Mesenchymal stem cell (in vitro differentiated cells and primary cell): ENCODE measurements at regions not wholly inside any gene's neighbourhood (a gene's known extent, or its start where the extent isn't known, plus 50 kb on each side); places are given as distances from the start of the nearest gene placed in this dataset.

Experiments
- DNase-seq: peaks from one replicate; pipeline ENCODE4 v3.0.0-alpha.2; 2013
- H2AFZ ChIP-seq: one replicate; pipeline ENCODE4 v1.6.1; 2013; ENCODE audit warnings: low read depth, mild to moderate bottlenecking, control low read depth, inconsistent platforms, low read length, moderate library complexity
- H2AK5ac ChIP-seq: 2 replicates; pipeline ENCODE4 v1.6.1; 2013; ENCODE audit warnings: low read length, moderate library complexity, mild to moderate bottlenecking, inconsistent platforms; ENCODE audit not compliant: severe bottlenecking
- H2BK120ac ChIP-seq: one replicate; pipeline ENCODE4 v1.6.1; 2013; ENCODE audit warnings: low read depth, mild to moderate bottlenecking, inconsistent platforms, low read length, moderate library complexity
- H2BK12ac ChIP-seq, 2 experiments: one replicate each; pipeline ENCODE4 v1.6.1; 2013; ENCODE audit warnings: inconsistent platforms in 2 of 2, low read length in 2 of 2, mild to moderate bottlenecking in 2 of 2, moderate library complexity in 2 of 2, control low read depth in 1 of 2
- H2BK15ac ChIP-seq: one replicate; pipeline ENCODE4 v1.6.1; 2013; ENCODE audit warnings: mild to moderate bottlenecking, low read depth, inconsistent platforms; ENCODE audit not compliant: poor library complexity, severe bottlenecking
- H2BK5ac ChIP-seq: 2 replicates; pipeline ENCODE4 v1.6.1; 2013; ENCODE audit warnings: low read depth, mild to moderate bottlenecking, low read length, control low read depth, inconsistent platforms; ENCODE audit not compliant: poor library complexity, severe bottlenecking
- H3K14ac ChIP-seq, 2 experiments: one replicate each; pipeline ENCODE4 v1.6.1; 2013; ENCODE audit warnings: inconsistent platforms in 2 of 2, low read length in 2 of 2, control low read depth in 1 of 2, mild to moderate bottlenecking in 1 of 2, moderate library complexity in 1 of 2
- H3K18ac ChIP-seq, 2 experiments: one replicate each; pipeline ENCODE4 v1.6.1; 2013; ENCODE audit warnings: inconsistent platforms in 2 of 2, low read length in 2 of 2, control low read depth in 1 of 2, low read depth in 1 of 2, mild to moderate bottlenecking in 1 of 2
- H3K23ac ChIP-seq, 2 experiments: one replicate each; pipeline ENCODE4 v1.6.1; 2013; ENCODE audit warnings: inconsistent platforms in 2 of 2, low read length in 2 of 2, mild to moderate bottlenecking in 2 of 2, moderate library complexity in 2 of 2, control low read depth in 1 of 2
- H3K27ac ChIP-seq: 2 replicates; pipeline ENCODE4 v1.5.1; 2013; ENCODE audit warnings: mild to moderate bottlenecking, moderate library complexity, low read length, control low read depth, inconsistent platforms; ENCODE audit not compliant: poor library complexity, severe bottlenecking
- H3K27me3 ChIP-seq, 2 experiments: 2 replicates each; pipeline versions ENCODE4 v1.6.1 to v1.7.0; 2013; ENCODE audit warnings: low read length in 2 of 2, mild to moderate bottlenecking in 2 of 2, moderate library complexity in 2 of 2, control low read depth in 1 of 2, inconsistent platforms in 1 of 2; ENCODE audit not compliant: control insufficient read depth in 1 of 2, insufficient read depth in 1 of 2
- H3K36me3 ChIP-seq, 2 experiments: 2 replicates each; pipeline versions ENCODE4 v1.6.1 to v1.7.0; 2013; ENCODE audit warnings: low read length in 2 of 2, control low read depth in 1 of 2, inconsistent platforms in 1 of 2, low read depth in 1 of 2, mild to moderate bottlenecking in 1 of 2; ENCODE audit not compliant: insufficient read depth in 2 of 2, control insufficient read depth in 1 of 2
- H3K4ac ChIP-seq, 2 experiments: one replicate each; pipeline ENCODE4 v1.6.1; 2013; ENCODE audit warnings: inconsistent platforms in 2 of 2, low read length in 2 of 2, mild to moderate bottlenecking in 2 of 2, moderate library complexity in 2 of 2, control low read depth in 1 of 2, low read depth in 1 of 2
- H3K4me1 ChIP-seq: 2 replicates; pipeline ENCODE4 v1.6.1; 2013; ENCODE audit warnings: low read depth, low read length, control low read depth; ENCODE audit not compliant: control insufficient read depth, insufficient read depth
- H3K4me2 ChIP-seq: 2 replicates; pipeline ENCODE4 v1.6.1; 2013; ENCODE audit warnings: low read length, mild to moderate bottlenecking, inconsistent platforms; ENCODE audit not compliant: poor library complexity, severe bottlenecking
- H3K4me3 ChIP-seq, 2 experiments: 2 replicates each; pipeline versions ENCODE4 v1.5.1 to v1.7.0; 2013; ENCODE audit warnings: low read length in 2 of 2, mild to moderate bottlenecking in 2 of 2, control low read depth in 1 of 2, low read depth in 1 of 2; ENCODE audit not compliant: insufficient read depth in 1 of 2
- H3K79me1 ChIP-seq: replicated peaks from 2 replicates; pipeline ENCODE4 v1.6.1; 2013; ENCODE audit warnings: mild to moderate bottlenecking, control low read depth, low read length, inconsistent platforms; ENCODE audit not compliant: poor library complexity, severe bottlenecking
- H3K9ac ChIP-seq: 2 replicates; pipeline ENCODE4 v1.7.0; 2013; ENCODE audit warnings: mild to moderate bottlenecking, low read length, moderate library complexity
- H3K9me3 ChIP-seq: 2 replicates; pipeline ENCODE4 v1.7.0; 2013; ENCODE audit warnings: mild to moderate bottlenecking, low read length; ENCODE audit not compliant: control insufficient read depth
- H4K8ac ChIP-seq: one replicate; pipeline ENCODE4 v1.6.1; 2013; ENCODE audit warnings: inconsistent platforms, mild to moderate bottlenecking, low read length, moderate library complexity
- H4K91ac ChIP-seq: one replicate; pipeline ENCODE4 v1.6.1; 2013; ENCODE audit warnings: mild to moderate bottlenecking, low read length, inconsistent platforms
- WGBS: methylation state at CpG from one replicate; pipeline ENCODE4 v1.1.7; 2013; ENCODE audit warnings: mixed read lengths; 5-methylcytosine and 5-hydroxymethylcytosine counted together

DNA sequence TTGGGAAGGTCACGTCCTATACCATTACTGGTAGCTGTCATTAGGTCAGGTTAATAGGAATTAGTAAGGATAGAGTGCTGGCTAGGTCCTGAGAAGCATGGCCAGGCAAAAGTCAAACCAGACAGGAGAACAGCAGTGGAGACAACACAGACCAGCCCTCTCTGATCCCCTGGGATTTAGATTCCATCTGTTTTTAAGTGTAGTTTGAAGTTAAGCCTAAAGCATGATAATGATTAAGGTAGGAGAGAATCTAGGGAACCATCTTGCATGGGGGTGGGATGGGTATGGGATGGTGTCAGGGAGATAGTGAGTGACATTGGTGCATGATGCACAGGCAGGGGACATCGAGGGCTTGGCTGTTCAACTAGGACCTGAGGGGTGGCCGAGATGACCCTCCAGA, 96.6 kb downstream of the MYCN start:
- H3K4me1 ChIP-seq, result no peaks in the 10 kb centered on the region
- no peaks in the 10 kb centered on the region for H3K79me1 ChIP-seq
- no peak overlapping the region for H2BK15ac ChIP-seq
- no peak overlapping the region for H3K4me3 ChIP-seq
- H2BK12ac ChIP-seq, result no peak overlapping the region
- H4K8ac ChIP-seq, result no peak overlapping the region
- H3K23ac ChIP-seq, result no peak overlapping the region
- no peak overlapping the region for H3K18ac ChIP-seq
- no peak overlapping the region for H3K9ac ChIP-seq
- H3K9me3 ChIP-seq, result no peaks in the 10 kb centered on the region
- no peak overlapping the region for H3K4ac ChIP-seq
- no peak overlapping the region for H4K91ac ChIP-seq
- peaks cover 4 to 5% of the 10 kb centered on the region in 2 experiments for H3K27me3 ChIP-seq
- 73% methylated on average over 3 of the region's 3 CpGs for WGBS
- H2AK5ac ChIP-seq, result no peak overlapping the region
- no peak for DNase-seq
- H2BK120ac ChIP-seq, result no peak overlapping the region
- H3K4me2 ChIP-seq, result no peak overlapping the region
- no peak overlapping the region for H2AFZ ChIP-seq
- no peaks in the 10 kb centered on the region for H3K36me3 ChIP-seq
- no peak overlapping the region for H2BK5ac ChIP-seq
- no peak overlapping the region for H3K27ac ChIP-seq
- no peak overlapping the region for H3K14ac ChIP-seq

DNA sequence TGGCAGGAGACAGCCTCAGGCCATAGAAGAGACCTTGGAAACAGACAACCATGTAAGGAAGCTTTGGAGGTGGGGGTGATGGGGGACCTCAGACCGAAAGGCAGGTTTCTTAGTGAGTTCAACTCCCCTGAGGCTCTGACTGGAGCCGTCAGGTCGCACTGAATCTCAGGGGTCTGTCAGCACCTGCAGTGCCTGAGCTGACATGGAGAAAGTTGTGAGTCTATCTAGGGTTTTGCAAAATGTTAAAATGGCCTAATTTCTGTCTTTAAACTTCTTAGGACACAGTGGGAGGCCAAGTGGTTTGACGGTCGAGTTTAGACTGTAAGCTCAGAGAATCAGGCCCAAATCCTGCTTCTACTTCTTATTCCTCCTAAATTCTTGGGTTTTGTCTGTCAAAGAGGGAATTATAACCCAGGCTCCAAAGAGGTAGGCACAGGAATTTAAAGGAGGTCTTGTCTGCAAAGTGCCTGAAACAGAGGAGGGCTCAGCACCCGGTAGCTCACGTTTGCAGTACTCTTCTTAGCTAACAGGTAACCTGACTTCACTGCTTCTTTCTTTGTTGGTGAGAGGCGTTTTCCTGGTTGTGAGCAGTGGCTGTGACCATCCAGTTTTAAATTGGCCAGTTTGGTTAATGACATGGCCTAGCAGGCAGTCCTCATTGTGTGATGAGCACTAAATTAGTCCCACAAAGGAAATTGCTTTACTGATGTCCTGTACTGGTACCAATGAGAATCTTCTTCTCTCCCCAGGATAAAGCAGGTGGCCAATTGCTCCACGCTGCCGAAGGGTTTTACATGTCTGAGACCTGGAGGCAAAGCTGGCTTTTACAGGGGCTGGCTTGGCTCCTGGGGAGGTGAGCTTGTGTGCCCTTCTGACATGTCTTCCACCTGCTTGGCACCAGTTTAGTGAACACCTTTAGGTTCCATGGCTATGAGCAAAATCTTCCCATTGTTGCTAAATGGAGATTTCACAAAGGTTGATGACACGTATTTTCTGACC, 95.7 kb downstream of the MYCN start:
- Histone ChIP-seq H3K27me3 (peaks cover 4 to 5% of the 10 kb centered on the region in 2 experiments), H3K4me2 (no peak overlapping the region), H3K23ac (no peak overlapping the region), H3K4me1 (no peaks in the 10 kb centered on the region), H4K8ac (no peak overlapping the region), H2BK12ac (no peak overlapping the region), H2BK120ac (no peak overlapping the region), H3K9ac (no peak overlapping the region), H3K14ac (no peak overlapping the region), H3K18ac (no peak overlapping the region), H3K4ac (no peak overlapping the region), H2BK15ac (no peak overlapping the region), H3K9me3 (no peaks in the 10 kb centered on the region), H4K91ac (no peak overlapping the region), H3K27ac (no peak overlapping the region), H2AK5ac (no peak overlapping the region), H3K4me3 (no peak overlapping the region), H3K79me1 (no peaks in the 10 kb centered on the region), H2AFZ (no peak overlapping the region), H2BK5ac (no peak overlapping the region), H3K36me3 (no peaks in the 10 kb centered on the region)
- WGBS, result 73% methylated on average over 11 of the region's 11 CpGs
- DNase-seq, result no peak

DNA sequence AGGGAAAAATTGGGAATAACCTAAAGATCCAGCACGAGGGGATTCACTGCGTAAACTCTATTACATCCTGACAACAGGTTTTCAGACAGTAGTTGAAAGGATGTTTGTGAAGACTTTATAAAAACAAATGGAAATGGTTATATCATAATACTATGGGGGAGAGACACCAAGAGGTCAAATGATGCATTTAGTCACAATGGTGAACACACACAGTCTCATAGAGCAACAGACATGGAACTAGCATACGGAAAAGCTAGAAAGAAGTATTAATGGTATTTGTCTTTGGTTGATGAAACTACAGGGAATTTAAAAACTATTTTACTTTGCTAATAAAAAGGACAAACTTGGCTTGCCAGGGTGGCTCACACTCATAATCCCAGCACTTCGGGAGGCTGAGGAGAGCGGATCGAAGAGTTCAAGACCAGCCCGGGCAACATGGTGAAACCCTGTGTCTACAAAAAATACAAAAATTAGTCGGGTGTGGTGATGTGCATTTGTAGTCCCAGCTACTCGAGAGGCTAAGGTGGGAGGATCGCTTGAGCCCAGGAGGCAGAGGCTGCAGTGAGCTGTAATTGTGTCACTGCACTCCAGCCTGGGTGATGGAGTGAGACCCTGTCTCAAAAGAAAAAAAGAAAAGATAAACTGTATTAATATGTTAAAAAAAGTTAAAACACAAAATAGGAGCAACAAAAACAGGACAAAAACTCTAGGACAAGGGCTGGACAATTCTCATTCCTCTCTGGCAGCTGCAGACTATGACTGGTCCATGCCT, 94.8 kb downstream of the MYCN start:
- Histone ChIP-seq H4K8ac (no peak overlapping the region), H4K91ac (no peak overlapping the region), H3K27ac (no peak overlapping the region), H3K14ac (no peak overlapping the region), H2BK15ac (no peak overlapping the region), H3K18ac (no peak overlapping the region), H3K9me3 (no peaks in the 10 kb centered on the region), H3K4ac (no peak overlapping the region), H3K4me3 (no peak overlapping the region), H3K4me1 (no peaks in the 10 kb centered on the region), H2AK5ac (no peak overlapping the region), H3K36me3 (no peaks in the 10 kb centered on the region), H2BK120ac (no peak overlapping the region), H3K23ac (no peak overlapping the region), H3K27me3 (peaks cover 4 to 5% of the 10 kb centered on the region in 2 experiments), H2BK5ac (no peak overlapping the region), H3K9ac (no peak overlapping the region), H2AFZ (no peak overlapping the region), H2BK12ac (no peak overlapping the region), H3K4me2 (no peak overlapping the region), H3K79me1 (no peaks in the 10 kb centered on the region)
- no peak for DNase-seq
- 86% methylated on average over 9 of the region's 10 CpGs for WGBS
